Right lung (tissue), 2 donors: ENCODE measurements at regions not wholly inside any gene's neighbourhood (a gene's known extent, or its start where the extent isn't known, plus 50 kb on each side); places are given as distances from the start of the nearest gene placed in this dataset.
"Not testable (repeated sequence)": the region's sequence is repeated elsewhere in the genome, so short reads cannot be mapped to it uniquely, and the experiment has no call there.

ENCODE experiments used
- DNase-seq, 2 donors: peaks; one replicate each; pipeline ENCODE4 v3.0.0-alpha.2; 2013

- DNase-seq: no peak
These were observed 78.3 kb upstream of the LMCD1 start for GRCh38 chr3:8423307-8423706.

- no peak for DNase-seq
These were observed 77.3 kb upstream of the LMCD1 start for GRCh38 chr3:8424281-8424680.

GRCh38 chr3:8436661-8437287 lies 64.8 kb upstream of the LMCD1 start:
- no peak for DNase-seq

- no peak for DNase-seq
These were observed 63.0 kb upstream of the LMCD1 start for GRCh38 chr3:8438507-8439079.

GRCh38 chr3:8440142-8440541 lies 61.5 kb upstream of the LMCD1 start:
- not testable (repeated sequence) for DNase-seq

GRCh38 chr3:8441969-8442559 lies 59.6 kb upstream of the LMCD1 start:
- peak; percentile 57 to 76 for DNase-seq

GRCh38 chr3:8442993-8443650 lies 58.5 kb upstream of the LMCD1 start:
- DNase-seq: no peak

GRCh38 chr3:8443829-8444791 lies 57.5 kb upstream of the LMCD1 start:
- peak; percentile 89 to 90 for DNase-seq

GRCh38 chr3:8444883-8445282 lies 56.7 kb upstream of the LMCD1 start:
- DNase-seq: no peak

- no peak for DNase-seq
These were observed 55.8 kb upstream of the LMCD1 start for GRCh38 chr3:8445861-8446260.

GRCh38 chr3:8446845-8447244 lies 54.8 kb upstream of the LMCD1 start:
- no peak for DNase-seq

GRCh38 chr3:8450618-8451017 lies 51.0 kb upstream of the LMCD1 start:
- no peak for DNase-seq

GRCh38 chr3:8451696-8452095 lies 49.9 kb upstream of the LMCD1 start:
- no peak for DNase-seq
